IMR-90 (cell line): ENCODE measurements at regions not wholly inside any gene's neighbourhood (a gene's known extent, or its start where the extent isn't known, plus 50 kb on each side); places are given as distances from the start of the nearest gene placed in this dataset.

Experiments
- ATAC-seq: fragments of 200-7000 bp; cut with Tn5 transposase; 2 replicates; pipeline ENCODE4 v1.9.1; 2020; ENCODE audit warnings: low read depth, mild to moderate bottlenecking, moderate library complexity
- BruUV-seq: library from RNA; stranded (reverse); fragments of 400-500 nt; replicated peaks from 2 replicates; lab custom pipeline; 2021; lab: Mats Ljungman, UMichigan
- CTCF ChIA-PET: fragments of 300-600 bp; formaldehyde crosslinking; extraction: SDS; loops from one replicate; lab custom pipeline; 2021; ENCODE audit warnings: antibody characterized with exemption; lab: Yijun Ruan, JAX
- POLR2A ChIA-PET: fragments of 300-600 bp; sonication (Branson Sonifier 250); formaldehyde crosslinking; loops from one replicate; lab custom pipeline; 2022; ENCODE audit warnings: antibody characterized with exemption; ENCODE audit not compliant: unreplicated experiment; lab: Charles Lee
- DNase-seq: peaks from one replicate; pipeline ENCODE4 v3.0.0; 2013
- H2AFZ ChIP-seq: replicated peaks from 2 replicates; pipeline ENCODE3; 2013; ENCODE audit warnings: low read length, mild to moderate bottlenecking; ENCODE audit not compliant: poor library complexity
- H2AK5ac ChIP-seq: 2 replicates; pipeline ENCODE4 v1.6.1; 2013; ENCODE audit warnings: low read depth, low read length, inconsistent platforms
- H2AK9ac ChIP-seq: replicated peaks from 2 replicates; pipeline ENCODE3; 2013; ENCODE audit warnings: mild to moderate bottlenecking, low read depth, low read length, moderate library complexity; ENCODE audit not compliant: poor library complexity
- H2BK120ac ChIP-seq: 2 replicates; pipeline ENCODE4 v1.6.1; 2013; ENCODE audit warnings: low read depth, low read length, inconsistent platforms
- H2BK15ac ChIP-seq: 3 replicates; pipeline ENCODE4 v1.6.1; 2013; ENCODE audit warnings: low read depth, low read length, inconsistent platforms
- H2BK20ac ChIP-seq: 2 replicates; pipeline ENCODE4 v1.6.1; 2013; ENCODE audit warnings: low read depth, mild to moderate bottlenecking, inconsistent platforms, low read length, moderate library complexity
- H2BK5ac ChIP-seq: 2 replicates; pipeline ENCODE4 v1.6.1; 2013; ENCODE audit warnings: mild to moderate bottlenecking, low read depth, low read length, inconsistent platforms; ENCODE audit not compliant: poor library complexity, severe bottlenecking
- H3K14ac ChIP-seq: replicated peaks from 2 replicates; pipeline ENCODE4 v1.6.1; 2013; ENCODE audit warnings: low read depth, low read length, inconsistent platforms
- H3K18ac ChIP-seq: 2 replicates; pipeline ENCODE4 v1.6.1; 2013; ENCODE audit warnings: low read depth, low read length, control low read depth
- H3K23ac ChIP-seq: 2 replicates; pipeline ENCODE4 v1.6.1; 2013; ENCODE audit warnings: low read depth, low read length, inconsistent platforms
- H3K27ac ChIP-seq: 2 replicates; pipeline ENCODE4 v1.5.1; 2013; ENCODE audit warnings: mild to moderate bottlenecking, control low read depth, low read length; ENCODE audit not compliant: insufficient read depth
- H3K27me3 ChIP-seq: 2 replicates; pipeline ENCODE4 v1.6.1; 2013; ENCODE audit warnings: low read length; ENCODE audit not compliant: control insufficient read depth, insufficient read depth
- H3K36me3 ChIP-seq: 2 replicates; pipeline ENCODE4 v1.6.1; 2013; ENCODE audit warnings: low read length, mixed read lengths; ENCODE audit not compliant: control insufficient read depth, insufficient read depth
- H3K4ac ChIP-seq: 2 replicates; pipeline ENCODE4 v1.6.1; 2013; ENCODE audit warnings: low read depth, low read length, inconsistent platforms
- H3K4me1 ChIP-seq: 2 replicates; pipeline ENCODE4 v1.6.1; 2013; ENCODE audit warnings: low read length, mixed read lengths; ENCODE audit not compliant: control insufficient read depth, insufficient read depth
- H3K4me2 ChIP-seq: 2 replicates; pipeline ENCODE4 v1.6.1; 2013; ENCODE audit warnings: low read depth, mild to moderate bottlenecking, control low read depth, low read length, moderate library complexity
- H3K4me3 ChIP-seq: 2 replicates; pipeline ENCODE4 v1.5.1; 2013; ENCODE audit warnings: low read depth, mild to moderate bottlenecking, control low read depth, low read length, moderate library complexity; ENCODE audit not compliant: insufficient read depth
- H3K56ac ChIP-seq: 2 replicates; pipeline ENCODE4 v1.6.1; 2013; ENCODE audit warnings: low read length, inconsistent platforms; ENCODE audit not compliant: insufficient read depth; ENCODE audit errors: extremely low read depth
- H3K79me1 ChIP-seq, 2 experiments: 2 replicates each; pipeline ENCODE4 v1.6.1; 2013; ENCODE audit warnings: low read length in 2 of 2, inconsistent platforms in 1 of 2, low read depth in 1 of 2
- H3K9ac ChIP-seq: 2 replicates; pipeline ENCODE4 v1.6.1; 2013; ENCODE audit warnings: low read depth, low read length, control low read depth
- H3K9me1 ChIP-seq: 2 replicates; pipeline ENCODE4 v1.6.1; 2013; ENCODE audit warnings: low read length, inconsistent platforms; ENCODE audit not compliant: insufficient read depth
- H3K9me3 ChIP-seq: 2 replicates; pipeline ENCODE4 v1.6.1; 2013; ENCODE audit warnings: low read length; ENCODE audit not compliant: control insufficient read depth, insufficient read depth
- H4K20me1 ChIP-seq: 2 replicates; pipeline ENCODE4 v1.6.1; 2013; ENCODE audit warnings: low read length, inconsistent platforms; ENCODE audit not compliant: insufficient read depth
- H4K5ac ChIP-seq: 2 replicates; pipeline ENCODE4 v1.6.1; 2013; ENCODE audit warnings: mild to moderate bottlenecking, low read depth, low read length, control low read depth
- H4K8ac ChIP-seq, 2 experiments: 2 replicates each; pipeline ENCODE4 v1.6.1; 2013; ENCODE audit warnings: low read depth in 2 of 2, low read length in 2 of 2, control low read depth in 1 of 2, inconsistent platforms in 1 of 2
- H4K91ac ChIP-seq: 2 replicates; pipeline ENCODE4 v1.6.1; 2013; ENCODE audit warnings: low read depth, low read length, inconsistent platforms; ENCODE audit not compliant: insufficient read depth
- BHLHE40 ChIP-seq: fragments of 150-350 bp; IDR thresholded peaks from 2 replicates; pipeline ENCODE4 v1.6.1; 2016; ENCODE audit warnings: mild to moderate bottlenecking, low read depth, low read length
- CEBPB ChIP-seq: IDR thresholded peaks from 2 replicates; pipeline ENCODE4 v1.6.1; 2012; ENCODE audit warnings: low read depth, low read length, improper control_type of control experiment
- CHD1 ChIP-seq: IDR thresholded peaks from 2 replicates; pipeline ENCODE4 v1.6.1; 2012; ENCODE audit warnings: low read depth, low read length, improper control_type of control experiment
- MAFK ChIP-seq: IDR thresholded peaks from 2 replicates; pipeline ENCODE4 v1.6.1; 2012; ENCODE audit warnings: low read depth, low read length, improper control_type of control experiment
- MAZ ChIP-seq: IDR thresholded peaks from 2 replicates; pipeline ENCODE4 v1.6.1; 2012; ENCODE audit warnings: low read depth, mild to moderate bottlenecking, low read length, improper control_type of control experiment, moderate library complexity, borderline replicate concordance
- MXI1 ChIP-seq: IDR thresholded peaks from 2 replicates; pipeline ENCODE4 v1.6.1; 2012; ENCODE audit warnings: low read depth, mild to moderate bottlenecking, low read length, moderate library complexity, borderline replicate concordance
- NFE2L2 ChIP-seq: fragments of 150-350 bp; IDR thresholded peaks from 2 replicates; pipeline ENCODE4 v1.6.1; 2016; ENCODE audit warnings: low read depth, mild to moderate bottlenecking, low read length
- POLR2A ChIP-seq: IDR thresholded peaks from 2 replicates; pipeline ENCODE4 v1.6.1; 2012; ENCODE audit warnings: mild to moderate bottlenecking, low read depth, low read length
- RAD21 ChIP-seq: IDR thresholded peaks from 2 replicates; pipeline ENCODE4 v1.6.1; 2012; ENCODE audit warnings: low read length, improper control_type of control experiment
- RCOR1 ChIP-seq: IDR thresholded peaks from 2 replicates; pipeline ENCODE4 v1.6.1; 2012; ENCODE audit warnings: mild to moderate bottlenecking, low read length, improper control_type of control experiment; ENCODE audit not compliant: insufficient replicate concordance
- RFX5 ChIP-seq: IDR thresholded peaks from 2 replicates; pipeline ENCODE4 v1.8.0; 2012; ENCODE audit warnings: low read depth, mild to moderate bottlenecking, low read length, moderate library complexity
- SMC3 ChIP-seq: fragments of 150-350 bp; IDR thresholded peaks from 2 replicates; pipeline ENCODE4 v1.6.1; 2016; ENCODE audit warnings: low read depth, mild to moderate bottlenecking, antibody characterized with exemption, low read length, moderate library complexity
- WGBS, 2 experiments: methylation state at CpG; one replicate each; pipeline versions ENCODE4 v1.1.5 to v1.1.7; 2013; ENCODE audit warnings: missing lambda C conversion rate in 2 of 2; ENCODE audit not compliant: insufficient read length in 1 of 2; ENCODE audit errors: extremely low coverage in 2 of 2; 5-methylcytosine and 5-hydroxymethylcytosine counted together
- dilution Hi-C: fragments of 300-500 bp; cut with HindIII; formaldehyde crosslinking; loops from one replicate; pipeline ENCODE4 v1.14.3; 2018; ENCODE audit warnings: low sequenced_read_pairs; ENCODE audit not compliant: unreplicated experiment
- in situ Hi-C: fragments of 300-500 bp; cut with MboI; formaldehyde crosslinking; loops from 3 replicates; pipeline ENCODE4 v1.14.3; 2019; ENCODE audit warnings: low sequenced_read_pairs, inconsistent platforms, mixed read lengths
- intact Hi-C: fragments of 100-400 bp; cut with micrococcal nuclease; formaldehyde crosslinking; loops from 2 replicates; pipeline ENCODE4 v1.10.0; 2022
- TF ChIP-seq, protein P1 (sequence below): fragments of 150-350 bp; IDR thresholded peaks from 2 replicates; pipeline ENCODE4 v1.6.1; 2017; ENCODE audit warnings: mild to moderate bottlenecking, antibody characterized with exemption, low read length, low read depth
- TF ChIP-seq, protein P2 (sequence below): conservative IDR thresholded peaks from 2 replicates; pipeline ENCODE4 v1.5.1; 2012; ENCODE audit warnings: mild to moderate bottlenecking, low read depth, low read length, improper control_type of control experiment

DNA sequence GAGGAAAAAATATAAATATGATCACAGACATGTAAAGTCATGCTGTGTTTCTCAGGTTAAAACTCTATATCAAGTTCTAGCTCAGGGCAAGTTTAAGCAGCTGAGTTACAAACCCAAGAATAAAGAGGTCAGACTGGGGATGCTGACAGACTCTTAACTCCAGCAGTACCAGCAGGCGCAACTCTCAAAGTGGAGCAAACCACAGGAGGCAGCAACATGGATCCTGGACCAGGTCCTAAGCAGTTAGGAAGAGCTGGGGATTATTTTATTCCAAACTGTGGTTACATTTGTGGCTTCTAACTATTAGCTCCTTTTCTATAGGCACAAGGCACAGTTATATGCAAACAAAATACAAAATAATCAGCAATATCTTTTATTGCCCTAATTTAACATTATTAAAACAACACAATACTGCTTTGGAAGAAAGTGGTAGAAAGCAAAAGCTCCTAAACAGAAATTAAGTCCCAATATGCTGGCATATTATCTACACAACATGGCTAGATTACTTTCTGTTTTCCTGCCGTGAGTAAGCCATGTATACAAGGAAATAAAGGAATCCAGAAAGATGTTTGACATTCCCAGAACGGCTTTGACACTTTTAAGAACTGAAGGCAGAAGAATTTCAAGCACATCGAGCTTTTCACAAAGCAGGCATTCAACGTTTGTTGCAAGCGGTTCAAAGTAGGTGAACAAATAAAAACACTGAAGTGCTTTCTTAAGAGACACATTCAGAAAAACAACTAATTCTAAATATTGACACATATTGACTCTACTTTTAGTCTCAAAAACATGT, 378.8 kb upstream of the ZNF608 start:
- no peak overlapping the region for H3K27ac ChIP-seq
- CTCF ChIA-PET, result no interaction called here
- no peaks in the 10 kb centered on the region for H3K9me3 ChIP-seq
- H2BK20ac ChIP-seq, result no peak overlapping the region
- no CpG with 5 or more reads among the region's 6 CpGs for WGBS, 2 experiments
- peak overlapping the region; percentile 6 for H3K56ac ChIP-seq
- no peaks in the 10 kb centered on the region for H4K20me1 ChIP-seq
- no peak overlapping the region; the same call in 1 of the 2 replicates for H3K18ac ChIP-seq
- H3K27me3 ChIP-seq, result no peaks in the 10 kb centered on the region
- H3K14ac ChIP-seq, result no peak overlapping the region; the same call in 1 of the 2 replicates
- DNase-seq (peak; percentile 9), ATAC-seq (peak; percentile 35; the same call in 1 of the 2 replicates)
- H3K79me1 ChIP-seq, result no peaks in the 10 kb centered on the region
- peak overlapping the region; percentile 64 for H2AFZ ChIP-seq
- intact Hi-C loops (no loop called here), dilution Hi-C loops (no loop called here), in situ Hi-C loops (no loop called here)
- POLR2A ChIA-PET, result no interaction called here
- peaks cover 3% of the 10 kb centered on the region for H3K4me1 ChIP-seq
- H2AK5ac ChIP-seq, result no peak overlapping the region
- no peak overlapping the region for H3K4me3 ChIP-seq
- H2AK9ac ChIP-seq, result no peak overlapping the region
- peak overlapping the region; percentile 20 for H2BK5ac ChIP-seq
- H3K4me2 ChIP-seq, result peak overlapping the region; percentile 95; the same call in 1 of the 2 replicates
- H3K36me3 ChIP-seq, result no peaks in the 10 kb centered on the region
- no peak overlapping the region; the same call in 1 of the 2 replicates for H3K4ac ChIP-seq
- no peak overlapping the region for H3K23ac ChIP-seq
- peak overlapping the region; percentile 86; the same call in 2 of the 3 replicates for H2BK15ac ChIP-seq
- peak overlapping the region; percentile 26; the same call in 1 of the 2 replicates for H3K9ac ChIP-seq
- no peak overlapping the region for H4K91ac ChIP-seq
- no peaks in the 10 kb centered on the region for H3K9me1 ChIP-seq
- H2BK120ac ChIP-seq, result peak overlapping the region; percentile 21; the same call in 1 of the 2 replicates
- BruUV-seq, result no TSS peak
- H4K8ac ChIP-seq, result peak overlapping the region in 1 of 2 experiments; percentile 8; a peak in 1 of 4 replicates
- peak overlapping the region; percentile 69; the same call in 1 of the 2 replicates for H4K5ac ChIP-seq
- TF ChIP-seq, protein P1, sequence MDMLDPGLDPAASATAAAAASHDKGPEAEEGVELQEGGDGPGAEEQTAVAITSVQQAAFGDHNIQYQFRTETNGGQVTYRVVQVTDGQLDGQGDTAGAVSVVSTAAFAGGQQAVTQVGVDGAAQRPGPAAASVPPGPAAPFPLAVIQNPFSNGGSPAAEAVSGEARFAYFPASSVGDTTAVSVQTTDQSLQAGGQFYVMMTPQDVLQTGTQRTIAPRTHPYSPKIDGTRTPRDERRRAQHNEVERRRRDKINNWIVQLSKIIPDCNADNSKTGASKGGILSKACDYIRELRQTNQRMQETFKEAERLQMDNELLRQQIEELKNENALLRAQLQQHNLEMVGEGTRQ, result no peak
- TF ChIP-seq MAFK (no peak), RAD21 (no peak), RFX5 (no peak), SMC3 (no peak), NFE2L2 (no peak), CHD1 (no peak), RCOR1 (no peak), POLR2A (no peak), MXI1 (no peak), BHLHE40 (no peak), CEBPB (no peak), MAZ (no peak)
- TF ChIP-seq, protein P2, sequence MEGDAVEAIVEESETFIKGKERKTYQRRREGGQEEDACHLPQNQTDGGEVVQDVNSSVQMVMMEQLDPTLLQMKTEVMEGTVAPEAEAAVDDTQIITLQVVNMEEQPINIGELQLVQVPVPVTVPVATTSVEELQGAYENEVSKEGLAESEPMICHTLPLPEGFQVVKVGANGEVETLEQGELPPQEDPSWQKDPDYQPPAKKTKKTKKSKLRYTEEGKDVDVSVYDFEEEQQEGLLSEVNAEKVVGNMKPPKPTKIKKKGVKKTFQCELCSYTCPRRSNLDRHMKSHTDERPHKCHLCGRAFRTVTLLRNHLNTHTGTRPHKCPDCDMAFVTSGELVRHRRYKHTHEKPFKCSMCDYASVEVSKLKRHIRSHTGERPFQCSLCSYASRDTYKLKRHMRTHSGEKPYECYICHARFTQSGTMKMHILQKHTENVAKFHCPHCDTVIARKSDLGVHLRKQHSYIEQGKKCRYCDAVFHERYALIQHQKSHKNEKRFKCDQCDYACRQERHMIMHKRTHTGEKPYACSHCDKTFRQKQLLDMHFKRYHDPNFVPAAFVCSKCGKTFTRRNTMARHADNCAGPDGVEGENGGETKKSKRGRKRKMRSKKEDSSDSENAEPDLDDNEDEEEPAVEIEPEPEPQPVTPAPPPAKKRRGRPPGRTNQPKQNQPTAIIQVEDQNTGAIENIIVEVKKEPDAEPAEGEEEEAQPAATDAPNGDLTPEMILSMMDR, result no peak
